AG04450 (cell line): ENCODE measurements at regions not wholly inside any gene's neighbourhood (a gene's known extent, or its start where the extent isn't known, plus 50 kb on each side); places are given as distances from the start of the nearest gene placed in this dataset.

ENCODE experiments used
- CTCF ChIA-PET: fragments of 300-600, 350-600 bp; formaldehyde crosslinking; extraction: SDS; loops from one replicate; lab custom pipeline; 2022; ENCODE audit warnings: antibody characterized with exemption, inconsistent platforms; lab: Charles Lee
- POLR2A ChIA-PET: fragments of 350-600 bp; formaldehyde crosslinking; extraction: SDS; loops from one replicate; lab custom pipeline; 2021; ENCODE audit warnings: antibody characterized with exemption, inconsistent platforms; lab: Yijun Ruan, JAX
- DNase-seq: peaks from one replicate; pipeline ENCODE4 v3.0.0-alpha.2; 2011; ENCODE audit warnings: low read depth, low spot score
- H3K27ac ChIP-seq: one replicate; pipeline ENCODE4 v1.5.1; 2012; ENCODE audit warnings: low read depth, low read length, control low read depth
- H3K27me3 ChIP-seq: one replicate; pipeline ENCODE4 v1.6.0; 2012; ENCODE audit warnings: low read length; ENCODE audit not compliant: control insufficient read depth, insufficient read depth
- H3K4me3 ChIP-seq: 2 replicates; pipeline ENCODE4 v1.5.1; 2011; ENCODE audit warnings: mild to moderate bottlenecking, low read depth, low read length, control low read depth
- H3K9me3 ChIP-seq: 2 replicates; pipeline ENCODE4 v1.5.1; 2012; ENCODE audit warnings: low read length; ENCODE audit not compliant: control insufficient read depth, insufficient read depth
- TF ChIP-seq, protein P1 (sequence below): IDR thresholded peaks from 2 replicates; pipeline ENCODE4 v1.5.1; 2011; ENCODE audit warnings: low read depth, low read length, control low read depth, inconsistent platforms

DNA sequence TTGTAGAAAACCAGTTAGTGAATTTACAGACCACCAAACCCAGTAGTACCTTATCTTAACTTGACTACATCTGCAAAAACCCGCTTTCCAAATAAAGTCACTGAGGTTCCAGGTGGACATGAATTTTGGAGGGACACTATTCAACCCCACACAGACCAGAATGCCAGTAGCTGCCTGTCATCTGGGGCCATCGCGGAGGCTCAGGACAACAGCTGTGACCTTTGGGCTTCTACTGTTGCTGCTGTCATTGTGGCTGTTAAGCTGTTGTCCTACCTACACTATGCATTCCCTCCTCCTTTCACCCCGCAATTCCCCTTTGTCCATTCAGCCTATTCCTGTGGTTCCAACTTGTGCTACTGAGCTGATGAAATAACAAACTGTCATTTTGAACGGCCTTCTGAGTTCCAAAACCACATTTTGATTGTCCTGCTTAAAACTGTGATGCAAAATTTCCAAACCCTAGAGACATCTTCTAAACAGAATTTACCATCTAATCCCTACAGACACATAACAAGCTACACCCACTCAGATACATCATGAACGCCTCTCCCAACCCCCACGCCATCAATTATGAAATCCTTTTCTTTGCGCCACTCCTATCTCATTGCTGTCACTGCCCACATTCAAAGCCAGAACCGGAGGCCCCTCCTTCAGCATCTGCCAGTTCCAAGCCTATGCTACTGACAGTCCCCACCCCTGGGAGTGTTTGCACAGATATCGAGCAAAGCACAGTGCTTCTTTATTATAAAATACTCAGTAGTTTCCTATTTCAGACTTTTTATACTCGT lies 125.0 kb downstream of the C6orf118 start:
- ChIA-PET POLR2A (no interaction called here), CTCF (no interaction called here)
- Histone ChIP-seq H3K4me3 (no peak overlapping the region), H3K27me3 (no peaks in the 10 kb centered on the region), H3K27ac (no peak overlapping the region), H3K9me3 (peaks cover 32% of the 10 kb centered on the region)
- no peak for DNase-seq
- TF ChIP-seq, protein P1, sequence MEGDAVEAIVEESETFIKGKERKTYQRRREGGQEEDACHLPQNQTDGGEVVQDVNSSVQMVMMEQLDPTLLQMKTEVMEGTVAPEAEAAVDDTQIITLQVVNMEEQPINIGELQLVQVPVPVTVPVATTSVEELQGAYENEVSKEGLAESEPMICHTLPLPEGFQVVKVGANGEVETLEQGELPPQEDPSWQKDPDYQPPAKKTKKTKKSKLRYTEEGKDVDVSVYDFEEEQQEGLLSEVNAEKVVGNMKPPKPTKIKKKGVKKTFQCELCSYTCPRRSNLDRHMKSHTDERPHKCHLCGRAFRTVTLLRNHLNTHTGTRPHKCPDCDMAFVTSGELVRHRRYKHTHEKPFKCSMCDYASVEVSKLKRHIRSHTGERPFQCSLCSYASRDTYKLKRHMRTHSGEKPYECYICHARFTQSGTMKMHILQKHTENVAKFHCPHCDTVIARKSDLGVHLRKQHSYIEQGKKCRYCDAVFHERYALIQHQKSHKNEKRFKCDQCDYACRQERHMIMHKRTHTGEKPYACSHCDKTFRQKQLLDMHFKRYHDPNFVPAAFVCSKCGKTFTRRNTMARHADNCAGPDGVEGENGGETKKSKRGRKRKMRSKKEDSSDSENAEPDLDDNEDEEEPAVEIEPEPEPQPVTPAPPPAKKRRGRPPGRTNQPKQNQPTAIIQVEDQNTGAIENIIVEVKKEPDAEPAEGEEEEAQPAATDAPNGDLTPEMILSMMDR, result no peak

DNA sequence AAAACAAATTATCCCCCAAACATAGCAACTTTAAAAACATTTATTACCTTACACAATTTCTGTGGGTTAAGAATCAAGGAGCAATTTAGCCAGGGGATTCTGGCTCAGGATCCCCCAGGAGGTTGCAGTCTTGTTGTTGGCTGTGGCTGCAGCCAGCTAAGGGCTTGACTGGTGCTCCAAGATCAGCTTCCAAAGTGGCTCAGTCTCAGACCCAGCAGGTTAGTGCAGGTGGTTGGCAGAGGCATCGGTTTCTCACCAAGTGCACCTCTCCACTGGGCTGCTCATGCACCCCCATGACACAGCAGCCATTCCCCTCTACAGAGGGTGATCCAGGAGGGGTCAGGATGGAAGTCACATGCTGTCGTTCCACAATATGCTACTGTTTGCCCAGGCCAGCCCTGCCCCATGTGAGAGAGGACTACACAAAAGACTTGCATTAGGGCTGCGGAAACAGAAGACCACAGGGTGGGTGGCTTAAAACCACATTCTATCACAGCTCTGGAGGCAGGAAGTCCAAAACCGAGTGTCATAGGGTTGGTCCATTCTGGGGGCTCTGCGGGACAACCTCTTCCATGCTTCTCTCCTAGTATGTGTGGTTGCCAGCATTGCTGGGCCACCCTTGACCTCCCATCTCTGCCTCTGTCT lies 125.8 kb downstream of the C6orf118 start:
- H3K27ac ChIP-seq, result no peak overlapping the region
- peaks cover 32% of the 10 kb centered on the region for H3K9me3 ChIP-seq
- no peaks in the 10 kb centered on the region for H3K27me3 ChIP-seq
- ChIA-PET POLR2A (no interaction called here), CTCF (no interaction called here)
- TF ChIP-seq, protein P1, result no peak
- DNase-seq, result no peak
- no peak overlapping the region for H3K4me3 ChIP-seq

DNA sequence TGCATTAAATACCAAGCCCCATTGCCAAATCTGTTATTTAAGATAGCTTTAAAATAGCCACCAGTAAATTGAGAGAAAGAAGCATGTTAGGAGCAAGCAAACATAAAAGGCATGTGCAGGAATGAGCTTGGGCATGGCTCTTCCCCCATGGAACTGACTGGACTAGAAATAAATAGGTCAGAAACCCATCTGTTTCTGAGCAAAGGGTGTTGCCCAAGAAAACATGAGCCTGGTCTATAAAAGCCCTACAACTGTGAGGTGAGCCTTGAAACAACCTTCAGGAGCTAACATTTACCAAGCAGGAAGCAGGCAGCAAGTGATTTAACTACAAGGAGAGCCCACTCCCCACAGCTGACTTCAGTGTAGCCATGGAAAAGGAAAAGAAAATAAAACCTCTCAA lies 126.3 kb downstream of the C6orf118 start:
- no peak overlapping the region for H3K27ac ChIP-seq
- DNase-seq, result no peak
- POLR2A ChIA-PET, result no interaction called here
- CTCF ChIA-PET, result no interaction called here
- no peaks in the 10 kb centered on the region for H3K27me3 ChIP-seq
- TF ChIP-seq, protein P1, result no peak
- H3K9me3 ChIP-seq, result peaks cover 35% of the 10 kb centered on the region
- H3K4me3 ChIP-seq, result no peak overlapping the region

DNA sequence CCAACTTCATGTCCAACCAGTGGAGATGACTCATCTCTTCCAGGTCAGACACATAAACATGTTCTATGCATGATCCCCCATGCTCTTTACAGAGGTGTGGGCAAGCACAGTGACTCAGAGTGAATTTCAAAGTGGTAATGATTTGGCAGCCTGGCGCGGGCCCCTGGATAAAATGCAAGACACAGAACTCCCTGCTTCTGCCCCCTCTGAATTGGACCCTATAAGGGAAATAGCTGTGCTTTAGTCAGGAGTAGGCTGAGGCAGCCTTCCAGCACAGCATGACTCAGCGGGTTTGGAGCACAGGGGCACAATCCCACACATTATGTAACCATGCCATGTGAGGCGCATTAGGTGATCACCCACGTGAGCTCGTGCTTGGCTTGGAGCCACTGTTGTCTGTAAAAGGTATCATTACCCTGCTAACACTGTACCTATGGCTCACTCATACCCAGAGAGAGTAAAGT lies 127.4 kb downstream of the C6orf118 start:
- POLR2A ChIA-PET, result no interaction called here
- Histone ChIP-seq H3K27ac (no peak overlapping the region), H3K4me3 (no peak overlapping the region), H3K9me3 (peaks cover 33% of the 10 kb centered on the region), H3K27me3 (no peaks in the 10 kb centered on the region)
- TF ChIP-seq, protein P1, result no peak
- CTCF ChIA-PET, result no interaction called here
- no peak for DNase-seq

DNA sequence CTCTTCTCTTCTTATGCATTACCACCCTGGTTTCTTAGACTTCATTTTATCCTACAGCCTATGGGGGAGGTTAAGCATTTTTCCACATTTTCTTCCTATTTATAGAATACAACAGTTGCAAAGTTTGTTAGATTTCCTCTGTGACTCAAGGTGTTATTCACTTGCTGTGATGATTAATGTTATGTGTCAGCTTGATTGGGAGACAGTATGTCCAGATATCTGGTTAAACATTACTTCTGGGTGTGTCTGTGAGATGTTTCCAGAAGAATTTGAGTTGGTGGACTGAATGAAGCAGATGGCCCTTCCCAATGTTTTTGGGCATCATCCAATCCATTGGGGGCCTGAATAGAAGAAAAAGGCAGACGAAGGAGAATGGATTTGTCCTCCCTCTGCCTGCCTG lies 131.3 kb downstream of the C6orf118 start:
- no peak overlapping the region for H3K4me3 ChIP-seq
- TF ChIP-seq, protein P1, result no peak
- POLR2A ChIA-PET, result no interaction called here
- no peak for DNase-seq
- no peaks in the 10 kb centered on the region for H3K27me3 ChIP-seq
- H3K9me3 ChIP-seq, result peaks cover 12% of the 10 kb centered on the region; the same call in 1 of the 2 replicates
- H3K27ac ChIP-seq, result no peak overlapping the region
- CTCF ChIA-PET, result no interaction called here
